T-helper 2 cell (primary cell): ENCODE measurements at regions not wholly inside any gene's neighbourhood (a gene's known extent, or its start where the extent isn't known, plus 50 kb on each side); places are given as distances from the start of the nearest gene placed in this dataset.
"Not testable (repeated sequence)": the region's sequence is repeated elsewhere in the genome, so short reads cannot be mapped to it uniquely, and the experiment has no call there.

Source experiments
- DNase-seq, 5 experiments: peaks; one replicate each; pipeline versions ENCODE4 v3.0.0 to v3.0.0-alpha.2; 2012 to 2022

GRCh38 chr4:155032521-155033229 is 175.8 kb upstream of the NPY2R start:
- peak in 1 of 5 experiments; percentile 45 for DNase-seq

GRCh38 chr4:155033604-155034003 is 174.8 kb upstream of the NPY2R start:
- DNase-seq, result no peak

- DNase-seq, result no peak
Observed at GRCh38 chr4:155037031-155037430, 171.4 kb upstream of the NPY2R start.

- DNase-seq, result no peak
Observed at GRCh38 chr4:155038459-155038858, 170.0 kb upstream of the NPY2R start.

- no peak for DNase-seq
Observed at GRCh38 chr4:155039162-155039561, 169.3 kb upstream of the NPY2R start.

- DNase-seq, result no peak
Observed at GRCh38 chr4:155040031-155040430, 168.4 kb upstream of the NPY2R start.

GRCh38 chr4:155042014-155042413 is 166.4 kb upstream of the NPY2R start:
- DNase-seq, result no peak

- not testable (repeated sequence) for DNase-seq
Observed at GRCh38 chr4:155044251-155044650, 164.2 kb upstream of the NPY2R start.

GRCh38 chr4:155047755-155048154 is 160.7 kb upstream of the NPY2R start:
- no peak for DNase-seq

GRCh38 chr4:155054042-155054441 is 154.4 kb upstream of the NPY2R start:
- not testable (repeated sequence) for DNase-seq

GRCh38 chr4:155060419-155060818 is 148.0 kb upstream of the NPY2R start:
- no peak for DNase-seq

- no peak for DNase-seq
Observed at GRCh38 chr4:155060873-155061272, 147.6 kb upstream of the NPY2R start.

- DNase-seq, result no peak
Observed at GRCh38 chr4:155062948-155063347, 145.5 kb upstream of the NPY2R start.

- not testable (repeated sequence) for DNase-seq
Observed at GRCh38 chr4:155064934-155065333, 143.5 kb upstream of the NPY2R start.

- DNase-seq, result no peak
Observed at GRCh38 chr4:155066871-155067270, 141.6 kb upstream of the NPY2R start.

GRCh38 chr4:155071962-155072361 is 136.5 kb upstream of the NPY2R start:
- no peak for DNase-seq

GRCh38 chr4:155072417-155072816 is 136.0 kb upstream of the NPY2R start:
- peak in 1 of 5 experiments; percentile 5 for DNase-seq

- DNase-seq, result no peak
Observed at GRCh38 chr4:155073852-155074251, 134.6 kb upstream of the NPY2R start.

GRCh38 chr4:155076256-155076785 is 132.1 kb upstream of the NPY2R start:
- no peak for DNase-seq

- DNase-seq, result no peak
Observed at GRCh38 chr4:155077452-155078229, 130.8 kb upstream of the NPY2R start.

GRCh38 chr4:155079871-155080270 is 128.6 kb upstream of the NPY2R start:
- DNase-seq, result no peak

GRCh38 chr4:155081222-155081621 is 127.2 kb upstream of the NPY2R start:
- DNase-seq, result no peak

GRCh38 chr4:155085843-155086530 is 122.4 kb upstream of the NPY2R start:
- no peak for DNase-seq
